ENCODE measurements at regions not wholly inside any gene's neighbourhood (a gene's known extent, or its start where the extent isn't known, plus 50 kb on each side); places are given as distances from the start of the nearest gene placed in this dataset.

DNA sequence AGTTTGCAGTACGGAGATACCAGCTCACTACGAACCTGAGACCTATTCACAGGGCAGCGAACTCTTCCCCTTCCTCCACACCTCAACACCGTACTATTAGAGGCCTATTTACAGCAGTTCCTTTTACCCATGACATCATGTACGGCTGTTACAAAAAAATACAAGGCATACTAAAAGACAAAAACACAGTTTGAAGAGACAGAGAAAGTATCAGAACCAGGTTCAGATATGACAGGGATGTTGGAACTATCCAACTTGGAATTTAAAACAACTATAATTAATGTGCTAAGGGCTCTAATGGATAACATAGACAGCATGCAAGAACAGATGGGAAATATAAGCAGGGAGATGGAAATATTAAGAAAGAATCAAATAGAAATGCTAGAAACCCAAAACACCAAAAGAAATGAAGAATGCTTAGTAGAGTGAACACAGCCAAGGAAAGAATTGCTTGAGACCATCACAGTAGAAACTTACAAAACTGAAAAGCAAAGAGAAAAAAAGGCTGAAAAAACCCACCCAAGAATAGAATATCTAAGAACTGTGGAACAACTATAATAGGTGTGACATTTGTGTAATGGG lies 99.2 kb upstream of the ZNF521 start:
- DNase-seq (ENCODE audit: low read depth in 2 of 2), result no peak

DNA sequence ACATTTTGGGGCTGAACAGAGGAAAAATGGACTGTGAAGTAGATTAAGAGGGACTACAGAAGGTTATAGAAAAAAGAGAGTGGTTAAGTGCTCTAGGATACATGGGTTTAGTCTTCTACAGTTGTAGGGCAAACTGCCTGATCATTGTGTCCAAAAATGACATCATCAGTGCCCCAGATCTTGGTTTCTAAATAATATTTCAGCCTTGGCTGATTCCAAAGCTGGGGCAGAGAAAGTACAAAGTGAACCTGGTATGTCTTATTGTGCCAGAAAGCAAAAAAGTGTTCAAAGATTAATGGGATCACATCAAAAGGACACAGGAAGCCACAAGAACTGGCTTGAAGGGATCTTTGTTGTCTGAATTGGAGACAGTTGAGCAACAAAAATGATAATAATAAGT lies 97.1 kb upstream of the ZNF521 start:
- DNase-seq (ENCODE audit: low read depth in 2 of 2), result no peak

GRCh38 chr18:25446972-25447371 lies 95.0 kb upstream of the ZNF521 start:
- DNase-seq (ENCODE audit: low read depth in 2 of 2), result peak in 1 of 2 donors; percentile 6

- no peak for DNase-seq (ENCODE audit: low read depth in 2 of 2)
Measured at GRCh38 chr18:25445430-25445829, 93.5 kb upstream of the ZNF521 start.

DNA sequence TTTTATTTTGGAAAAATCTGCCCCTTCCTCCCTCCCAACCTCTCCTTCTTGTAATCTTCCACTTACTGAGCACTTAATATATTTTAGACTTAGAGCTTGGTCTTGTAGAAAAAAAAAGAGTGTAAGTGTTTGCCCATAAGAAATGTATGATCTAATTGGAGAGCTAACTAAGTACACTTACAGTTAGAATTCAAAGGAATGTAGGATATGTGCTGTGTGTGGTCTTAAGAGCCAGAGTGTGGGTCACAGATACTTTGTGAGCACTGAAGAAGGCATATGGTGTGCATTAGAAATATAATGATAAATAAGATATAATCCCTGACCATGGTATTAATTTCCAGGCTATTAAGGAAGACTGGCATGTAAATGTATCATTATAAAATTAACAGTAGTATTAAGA lies 91.8 kb upstream of the ZNF521 start:
- DNase-seq (ENCODE audit: low read depth in 2 of 2), result no peak

DNA sequence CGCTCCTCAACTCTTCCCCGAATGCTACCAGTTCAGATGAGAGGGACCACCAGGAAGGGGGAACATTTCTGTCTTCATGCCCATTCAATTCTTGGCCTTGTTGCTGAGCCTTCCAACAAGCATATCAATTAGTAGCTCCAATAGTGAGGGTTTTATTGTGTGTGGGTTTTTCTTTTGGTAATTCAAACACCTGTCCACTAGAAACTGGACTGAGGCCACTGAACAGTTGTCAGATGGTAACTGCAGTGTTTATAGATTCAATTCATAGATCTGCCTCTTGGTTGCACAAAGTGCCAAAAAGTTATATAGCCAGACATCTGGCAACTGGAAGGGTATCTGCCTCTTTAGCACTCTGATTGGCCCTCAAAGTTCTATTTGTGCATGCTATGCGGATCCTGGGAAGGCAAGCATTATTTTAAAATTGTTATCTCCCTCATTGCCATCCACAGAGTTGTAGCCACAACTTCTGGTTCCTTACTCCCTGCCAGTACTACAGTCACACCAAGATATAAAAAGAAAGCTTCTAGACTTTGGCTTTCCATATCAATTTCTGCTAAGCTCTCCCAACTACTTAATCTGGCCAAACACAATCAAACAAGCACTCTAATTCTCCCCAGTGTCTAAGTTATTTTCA lies 83.3 kb upstream of the ZNF521 start:
- DNase-seq (ENCODE audit: low read depth in 2 of 2), result no peak

DNA sequence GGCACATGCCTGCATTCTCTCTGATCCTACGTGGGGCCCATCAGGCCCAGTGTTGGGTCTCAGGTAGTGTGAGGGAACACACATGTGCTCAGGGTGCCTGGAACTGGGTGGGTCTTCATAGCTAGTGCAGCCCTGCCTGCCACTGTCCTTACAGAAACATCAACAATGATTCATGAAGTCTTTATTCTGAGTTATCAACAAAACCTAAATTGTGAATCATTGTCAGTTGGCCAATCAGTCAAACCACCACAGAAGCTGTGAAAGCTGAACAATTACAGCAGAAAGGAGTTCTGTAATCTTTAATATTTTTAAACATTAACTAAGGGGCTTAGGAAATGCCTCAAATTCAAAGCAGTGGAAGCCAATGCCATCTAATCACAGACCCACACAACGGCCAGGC lies 82.8 kb upstream of the ZNF521 start:
- no peak for DNase-seq (ENCODE audit: low read depth in 2 of 2)

DNA sequence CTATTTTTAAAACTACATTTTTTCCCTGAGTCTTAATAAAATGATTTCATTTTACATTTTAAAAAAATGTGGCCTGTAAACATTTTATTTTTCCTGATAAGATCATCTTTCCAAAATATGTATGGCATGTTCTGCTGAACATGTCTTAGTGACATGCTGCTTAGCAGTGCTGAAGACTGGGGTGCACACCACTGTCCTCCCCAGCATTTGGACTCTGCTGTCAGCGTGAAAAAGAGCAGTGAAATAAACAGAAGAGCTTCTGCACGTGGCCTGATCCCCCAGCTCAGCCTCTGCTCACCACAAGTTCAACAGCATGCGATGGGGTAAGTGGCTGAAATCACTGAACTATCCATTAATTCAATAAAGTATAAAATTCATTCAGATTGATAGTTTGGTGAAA lies 81.6 kb upstream of the ZNF521 start:
- no peak for DNase-seq (ENCODE audit: low read depth in 2 of 2)

- DNase-seq (ENCODE audit: low read depth in 2 of 2), result peak in 1 of 2 donors; percentile 3
Measured at GRCh38 chr18:25425024-25425423, 73.1 kb upstream of the ZNF521 start.

DNA sequence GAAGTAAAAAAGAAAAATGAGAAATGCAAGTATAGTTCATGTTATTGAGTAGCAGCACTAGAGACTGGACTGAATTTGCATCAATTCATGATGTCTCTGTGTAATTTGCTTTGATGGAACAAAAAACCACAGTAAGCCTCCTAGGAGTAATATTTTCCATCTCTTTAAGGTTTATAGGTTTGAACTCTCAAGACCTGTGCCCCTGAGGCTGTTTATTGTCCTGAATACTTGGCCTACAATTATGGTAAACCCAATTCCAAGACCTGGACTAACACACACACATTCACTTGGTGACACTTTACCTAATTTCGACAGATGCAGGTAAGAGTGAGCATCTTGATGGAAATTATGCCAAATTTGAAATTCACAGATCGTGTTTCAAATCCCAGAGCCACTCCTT lies 71.8 kb upstream of the ZNF521 start:
- DNase-seq (ENCODE audit: low read depth in 2 of 2), result no peak

DNA sequence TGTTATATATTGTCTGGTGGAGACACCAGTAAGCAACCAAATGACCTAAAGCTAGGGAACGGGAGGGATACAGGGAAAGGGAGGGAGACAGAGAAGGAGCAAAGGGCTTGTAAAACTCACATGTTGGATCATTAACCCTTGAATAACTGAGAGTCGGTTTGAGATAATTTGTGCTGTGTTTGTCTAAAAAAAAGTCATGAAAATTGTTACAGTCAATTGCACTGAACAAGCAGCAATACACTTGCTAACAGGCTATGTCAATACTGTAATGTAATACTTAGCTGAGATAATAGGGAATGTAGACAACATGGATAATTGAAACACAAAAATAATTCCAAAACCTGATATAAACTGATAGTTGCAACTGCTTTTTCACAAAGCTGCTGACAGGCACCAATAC lies 71.3 kb upstream of the ZNF521 start:
- DNase-seq (ENCODE audit: low read depth in 2 of 2), result no peak

GRCh38 chr18:25422230-25422629 lies 70.3 kb upstream of the ZNF521 start:
- no peak for DNase-seq (ENCODE audit: low read depth in 2 of 2)

DNA sequence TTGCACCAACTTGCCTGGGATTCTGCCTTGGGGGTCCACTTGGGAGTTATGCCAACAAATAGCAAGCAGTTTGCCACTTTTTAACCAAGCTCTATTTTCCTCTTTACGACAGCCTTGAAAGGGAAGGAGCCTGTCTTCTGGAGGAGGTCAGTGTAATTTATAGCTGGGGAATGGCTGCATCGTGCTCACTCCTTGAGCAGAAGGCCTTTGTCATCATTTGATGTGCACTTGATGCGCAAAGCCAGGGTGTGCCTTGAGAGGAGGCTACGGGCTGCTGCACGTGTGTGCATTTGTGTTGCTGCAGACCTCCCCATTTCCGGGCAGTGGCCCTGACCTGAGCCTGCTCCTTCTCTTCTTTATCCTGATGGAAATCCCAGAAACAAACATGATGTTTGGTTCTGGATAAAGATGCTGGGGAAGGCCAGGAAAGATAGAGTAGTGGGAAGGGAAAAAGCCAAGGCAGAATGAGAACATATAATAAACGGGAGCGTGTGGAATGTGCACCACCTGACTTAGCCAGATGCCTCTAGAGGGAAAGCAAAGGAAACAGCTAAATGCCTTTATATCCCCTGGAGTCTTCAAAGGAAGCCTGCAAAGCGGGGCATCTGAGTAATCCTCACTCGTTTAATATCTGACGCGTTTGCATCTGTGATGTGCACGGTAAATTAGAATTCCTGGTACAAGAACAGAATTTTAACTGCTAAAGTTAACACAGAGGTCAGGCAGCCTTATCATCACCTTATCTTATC lies 68.3 kb upstream of the ZNF521 start:
- DNase-seq (ENCODE audit: low read depth in 2 of 2), result peak in 1 of 2 donors; percentile 28

DNA sequence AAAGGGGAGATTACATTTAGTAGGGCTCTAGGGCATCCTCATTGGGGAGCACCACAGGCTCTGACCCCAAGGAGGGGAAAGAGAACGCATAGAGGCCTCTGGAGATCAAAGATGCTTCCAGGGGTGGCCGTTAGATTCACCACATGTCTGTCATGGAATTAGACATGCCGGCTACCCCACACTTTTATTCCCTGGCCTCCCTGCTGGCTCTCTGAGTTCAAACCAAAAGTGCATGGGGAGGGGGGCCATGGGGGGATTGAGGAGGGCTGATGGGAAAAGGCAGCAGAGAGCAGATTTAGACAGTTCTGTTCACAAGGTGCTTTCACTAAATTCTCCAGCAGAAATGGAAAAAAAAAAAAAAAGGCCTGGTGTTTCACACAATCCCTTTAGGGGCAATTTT lies 64.4 kb upstream of the ZNF521 start:
- DNase-seq (ENCODE audit: low read depth in 2 of 2), result no peak

DNA sequence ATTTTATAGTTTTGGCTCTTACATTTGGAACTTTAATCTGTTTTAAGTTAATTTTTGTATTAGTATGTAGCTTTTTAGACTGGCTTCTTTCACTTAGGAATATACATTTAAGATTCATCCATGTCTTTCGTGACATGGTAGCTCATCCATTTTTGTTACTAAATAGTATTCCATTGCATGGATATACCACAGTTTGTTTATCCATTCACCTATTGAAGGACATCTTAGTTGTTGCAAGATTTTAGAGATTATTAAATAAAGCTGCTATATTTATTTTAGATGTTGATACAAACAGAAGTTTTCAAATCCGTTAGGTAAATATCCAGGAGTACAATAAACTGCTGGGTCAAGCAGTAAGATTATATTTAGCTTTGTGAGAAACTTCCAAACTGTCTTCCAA lies 58.0 kb upstream of the ZNF521 start:
- no peak for DNase-seq (ENCODE audit: low read depth in 2 of 2)

DNA sequence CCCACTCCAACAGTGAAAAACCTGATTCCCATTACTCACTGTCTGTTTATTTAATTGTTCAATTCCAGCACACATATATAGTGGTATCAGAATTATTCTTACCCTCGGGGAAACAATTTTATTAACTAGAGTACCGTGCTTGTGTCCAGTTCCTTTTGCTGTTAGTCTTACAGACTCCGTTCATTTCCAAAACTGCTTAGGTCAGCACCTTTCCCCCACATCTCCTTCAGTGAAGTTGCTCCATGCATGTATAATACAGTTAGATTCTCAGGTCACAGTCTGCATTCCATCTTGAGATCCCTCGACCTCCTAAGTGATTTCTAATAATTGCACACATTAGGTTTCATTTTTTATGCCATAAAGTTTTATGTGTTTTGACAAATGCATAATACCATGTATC lies 56.3 kb upstream of the ZNF521 start:
- no peak for DNase-seq (ENCODE audit: low read depth in 2 of 2)
